SK-N-SH (cell line): ENCODE measurements at regions not wholly inside any gene's neighbourhood (a gene's known extent, or its start where the extent isn't known, plus 50 kb on each side); places are given as distances from the start of the nearest gene placed in this dataset.

ENCODE experiments used
- EP300 ChIP-seq, 2 experiments: IDR thresholded peaks; 2 replicates each; pipeline versions ENCODE4 v1.4.0 to v1.6.1; 2012; ENCODE audit warnings: borderline replicate concordance in 1 of 2, low read depth in 1 of 2, low read length in 1 of 2
- JUND ChIP-seq: IDR thresholded peaks from 2 replicates; pipeline ENCODE4 v1.4.0; 2012
- POLR2AphosphoS5 ChIP-seq: IDR thresholded peaks from 2 replicates; pipeline ENCODE4 v1.6.1; 2012; ENCODE audit warnings: low read depth, low read length
- RAD21 ChIP-seq: IDR thresholded peaks from 2 replicates; pipeline ENCODE4 v1.6.1; 2012; ENCODE audit warnings: mild to moderate bottlenecking, low read length
- SMC3 ChIP-seq: IDR thresholded peaks from 2 replicates; pipeline ENCODE4 v1.6.1; 2012; ENCODE audit warnings: low read depth, low read length, improper control_type of control experiment
- TAF1 ChIP-seq: IDR thresholded peaks from 2 replicates; pipeline ENCODE4 v1.6.1; 2012; ENCODE audit warnings: low read depth, mild to moderate bottlenecking, low read length, moderate library complexity, borderline replicate concordance
- TCF12 ChIP-seq: IDR thresholded peaks from 2 replicates; pipeline ENCODE4 v1.4.0; 2012
- YY1 ChIP-seq: IDR thresholded peaks from 2 replicates; pipeline ENCODE4 v1.4.0; 2012; ENCODE audit warnings: low read depth, mild to moderate bottlenecking
- TF ChIP-seq, protein P1 (sequence below): IDR thresholded peaks from 2 replicates; pipeline ENCODE4 v1.4.0; 2012; ENCODE audit warnings: low read depth
- TF ChIP-seq, protein P2 (sequence below): fragments of 200-600 bp; sonication (generic); IDR thresholded peaks from 2 replicates; pipeline ENCODE4 v1.6.1; 2017; ENCODE audit warnings: antibody characterized with exemption, mild to moderate bottlenecking, moderate library complexity
- TF ChIP-seq, protein P3 (sequence below): fragments of 150-350 bp; IDR thresholded peaks from 2 replicates; pipeline ENCODE4 v1.6.1; 2017; ENCODE audit warnings: antibody characterized with exemption, low read length, low read depth, borderline replicate concordance

DNA sequence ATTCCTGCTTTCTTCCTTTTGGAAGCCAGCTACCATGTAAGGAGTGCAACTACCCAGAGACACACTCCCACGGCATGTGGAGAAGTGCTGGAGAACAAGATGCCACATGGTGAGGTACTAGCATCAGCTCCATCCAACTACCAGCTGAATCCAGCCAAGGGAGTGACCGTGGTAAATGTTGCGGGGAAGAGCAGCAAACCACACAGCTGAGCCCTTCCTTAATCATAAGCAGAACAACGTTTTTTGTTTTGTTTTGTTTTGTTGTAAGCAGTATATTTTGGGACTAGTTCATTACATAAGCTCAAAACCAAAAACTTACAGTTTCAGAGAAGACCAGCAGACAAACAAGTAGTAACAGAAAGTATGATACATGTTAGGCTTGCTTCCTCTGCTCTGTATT, 212.6 kb upstream of the ATP10A start:
- no peak for TF ChIP-seq YY1
- no peak for TF ChIP-seq POLR2AphosphoS5
- TF ChIP-seq, protein P1, sequence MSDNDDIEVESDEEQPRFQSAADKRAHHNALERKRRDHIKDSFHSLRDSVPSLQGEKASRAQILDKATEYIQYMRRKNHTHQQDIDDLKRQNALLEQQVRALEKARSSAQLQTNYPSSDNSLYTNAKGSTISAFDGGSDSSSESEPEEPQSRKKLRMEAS: no peak
- TF ChIP-seq, protein P2, sequence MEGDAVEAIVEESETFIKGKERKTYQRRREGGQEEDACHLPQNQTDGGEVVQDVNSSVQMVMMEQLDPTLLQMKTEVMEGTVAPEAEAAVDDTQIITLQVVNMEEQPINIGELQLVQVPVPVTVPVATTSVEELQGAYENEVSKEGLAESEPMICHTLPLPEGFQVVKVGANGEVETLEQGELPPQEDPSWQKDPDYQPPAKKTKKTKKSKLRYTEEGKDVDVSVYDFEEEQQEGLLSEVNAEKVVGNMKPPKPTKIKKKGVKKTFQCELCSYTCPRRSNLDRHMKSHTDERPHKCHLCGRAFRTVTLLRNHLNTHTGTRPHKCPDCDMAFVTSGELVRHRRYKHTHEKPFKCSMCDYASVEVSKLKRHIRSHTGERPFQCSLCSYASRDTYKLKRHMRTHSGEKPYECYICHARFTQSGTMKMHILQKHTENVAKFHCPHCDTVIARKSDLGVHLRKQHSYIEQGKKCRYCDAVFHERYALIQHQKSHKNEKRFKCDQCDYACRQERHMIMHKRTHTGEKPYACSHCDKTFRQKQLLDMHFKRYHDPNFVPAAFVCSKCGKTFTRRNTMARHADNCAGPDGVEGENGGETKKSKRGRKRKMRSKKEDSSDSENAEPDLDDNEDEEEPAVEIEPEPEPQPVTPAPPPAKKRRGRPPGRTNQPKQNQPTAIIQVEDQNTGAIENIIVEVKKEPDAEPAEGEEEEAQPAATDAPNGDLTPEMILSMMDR: no peak
- no peak for TF ChIP-seq TAF1
- no peak for TF ChIP-seq TCF12
- TF ChIP-seq, protein P3, sequence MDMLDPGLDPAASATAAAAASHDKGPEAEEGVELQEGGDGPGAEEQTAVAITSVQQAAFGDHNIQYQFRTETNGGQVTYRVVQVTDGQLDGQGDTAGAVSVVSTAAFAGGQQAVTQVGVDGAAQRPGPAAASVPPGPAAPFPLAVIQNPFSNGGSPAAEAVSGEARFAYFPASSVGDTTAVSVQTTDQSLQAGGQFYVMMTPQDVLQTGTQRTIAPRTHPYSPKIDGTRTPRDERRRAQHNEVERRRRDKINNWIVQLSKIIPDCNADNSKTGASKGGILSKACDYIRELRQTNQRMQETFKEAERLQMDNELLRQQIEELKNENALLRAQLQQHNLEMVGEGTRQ: no peak
- TF ChIP-seq JUND: no peak
- no peak for TF ChIP-seq RAD21
- no peak for TF ChIP-seq SMC3
- no peak for TF ChIP-seq EP300 (IDR thresholded peaks at IDR 0.05; ENCODE audit: borderline replicate concordance in 1 of 2, low read depth in 1 of 2, low read length in 1 of 2)
